A673 (cell line): ENCODE measurements at regions not wholly inside any gene's neighbourhood (a gene's known extent, or its start where the extent isn't known, plus 50 kb on each side); places are given as distances from the start of the nearest gene placed in this dataset.

Source experiments
- BruUV-seq: library from RNA; stranded (reverse); fragments of 400-500 nt; replicated peaks from 2 replicates; lab custom pipeline; 2021; lab: Mats Ljungman, UMichigan
- CTCF ChIA-PET: fragments of 300-600 bp; sonication (Branson Sonifier 250); formaldehyde crosslinking; loops from one replicate; lab custom pipeline; 2022; ENCODE audit warnings: antibody characterized with exemption; lab: Charles Lee
- POLR2A ChIA-PET: fragments of 300-600 bp; sonication (Branson Sonifier 250); formaldehyde crosslinking; loops from one replicate; lab custom pipeline; 2022; ENCODE audit warnings: antibody characterized with exemption; ENCODE audit not compliant: low non-redundant PET; lab: Charles Lee
- DNase-seq: peaks from one replicate; pipeline ENCODE4 v3.0.0-alpha.2; 2015; ENCODE audit warnings: low spot score
- H3K27ac ChIP-seq: fragments of 200-600 bp; sonication (generic); 2 replicates; pipeline ENCODE4 v1.5.1; 2016; ENCODE audit warnings: mixed run types, low read depth, mild to moderate bottlenecking, mixed read lengths, antibody characterized with exemption, low read length; ENCODE audit not compliant: poor library complexity, severe bottlenecking
- H3K27me3 ChIP-seq: fragments of 200-600 bp; sonication (generic); replicated peaks from 2 replicates; pipeline ENCODE4 v1.6.1; 2017; ENCODE audit warnings: mixed run types, low read depth, mild to moderate bottlenecking, mixed read lengths, antibody characterized with exemption, low read length; ENCODE audit not compliant: insufficient read depth, poor library complexity
- H3K36me3 ChIP-seq: fragments of 200-600 bp; sonication (generic); 2 replicates; pipeline ENCODE4 v1.6.1; 2016; ENCODE audit warnings: mixed run types, mild to moderate bottlenecking, mixed read lengths, antibody characterized with exemption, low read length; ENCODE audit not compliant: insufficient read depth, poor library complexity, severe bottlenecking
- H3K4me1 ChIP-seq: fragments of 200-600 bp; sonication (generic); 2 replicates; pipeline ENCODE4 v1.6.1; 2017; ENCODE audit warnings: mixed run types, mild to moderate bottlenecking, mixed read lengths, antibody characterized with exemption, low read length; ENCODE audit not compliant: insufficient read depth, poor library complexity, severe bottlenecking
- H3K4me3 ChIP-seq: fragments of 200-600 bp; sonication (generic); 2 replicates; pipeline ENCODE4 v1.5.1; 2016; ENCODE audit warnings: low read depth, mixed run types, mild to moderate bottlenecking, mixed read lengths, low read length; ENCODE audit not compliant: poor library complexity, severe bottlenecking
- H3K9me3 ChIP-seq: fragments of 200-600 bp; sonication (generic); 2 replicates; pipeline ENCODE4 v1.6.1; 2016; ENCODE audit warnings: mixed run types, low read depth, mild to moderate bottlenecking, mixed read lengths, antibody characterized with exemption, low read length; ENCODE audit not compliant: poor library complexity, severe bottlenecking
- EZH2 ChIP-seq: fragments of 200-600 bp; sonication (generic); IDR thresholded peaks from 2 replicates; pipeline ENCODE4 v1.6.1; 2017; ENCODE audit warnings: borderline replicate concordance, low read depth, mild to moderate bottlenecking, mixed read lengths, antibody characterized with exemption, low read length; ENCODE audit not compliant: poor library complexity, severe bottlenecking
- intact Hi-C: fragments of 100-400 bp; cut with micrococcal nuclease; formaldehyde crosslinking; loops from one replicate; pipeline ENCODE4 v1.10.0; 2022; ENCODE audit not compliant: unreplicated experiment
- TF ChIP-seq, protein P1 (sequence below): fragments of 300-800, 200-600 bp; sonication (generic); conservative IDR thresholded peaks from 2 replicates; pipeline ENCODE4 v1.5.1; 2017; ENCODE audit warnings: low read depth, mild to moderate bottlenecking, antibody characterized with exemption, low read length, moderate library complexity, mixed read lengths

GRCh38 chr7:32257621-32258020 lies 187.4 kb upstream of the PDE1C start:
- H3K4me3 ChIP-seq, result no peak overlapping the region
- POLR2A ChIA-PET, result no interaction called here
- TF ChIP-seq, protein P1, sequence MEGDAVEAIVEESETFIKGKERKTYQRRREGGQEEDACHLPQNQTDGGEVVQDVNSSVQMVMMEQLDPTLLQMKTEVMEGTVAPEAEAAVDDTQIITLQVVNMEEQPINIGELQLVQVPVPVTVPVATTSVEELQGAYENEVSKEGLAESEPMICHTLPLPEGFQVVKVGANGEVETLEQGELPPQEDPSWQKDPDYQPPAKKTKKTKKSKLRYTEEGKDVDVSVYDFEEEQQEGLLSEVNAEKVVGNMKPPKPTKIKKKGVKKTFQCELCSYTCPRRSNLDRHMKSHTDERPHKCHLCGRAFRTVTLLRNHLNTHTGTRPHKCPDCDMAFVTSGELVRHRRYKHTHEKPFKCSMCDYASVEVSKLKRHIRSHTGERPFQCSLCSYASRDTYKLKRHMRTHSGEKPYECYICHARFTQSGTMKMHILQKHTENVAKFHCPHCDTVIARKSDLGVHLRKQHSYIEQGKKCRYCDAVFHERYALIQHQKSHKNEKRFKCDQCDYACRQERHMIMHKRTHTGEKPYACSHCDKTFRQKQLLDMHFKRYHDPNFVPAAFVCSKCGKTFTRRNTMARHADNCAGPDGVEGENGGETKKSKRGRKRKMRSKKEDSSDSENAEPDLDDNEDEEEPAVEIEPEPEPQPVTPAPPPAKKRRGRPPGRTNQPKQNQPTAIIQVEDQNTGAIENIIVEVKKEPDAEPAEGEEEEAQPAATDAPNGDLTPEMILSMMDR, result no peak
- no peak for TF ChIP-seq EZH2
- no peak overlapping the region for H3K27ac ChIP-seq
- no peak for DNase-seq
- H3K4me1 ChIP-seq, result no peaks in the 10 kb centered on the region
- BruUV-seq, result no TSS peak
- H3K9me3 ChIP-seq, result no peaks in the 10 kb centered on the region
- intact Hi-C loops, result no loop called here
- CTCF ChIA-PET, result no interaction called here
- no peaks in the 10 kb centered on the region for H3K36me3 ChIP-seq
- peaks cover 3% of the 10 kb centered on the region for H3K27me3 ChIP-seq

DNA sequence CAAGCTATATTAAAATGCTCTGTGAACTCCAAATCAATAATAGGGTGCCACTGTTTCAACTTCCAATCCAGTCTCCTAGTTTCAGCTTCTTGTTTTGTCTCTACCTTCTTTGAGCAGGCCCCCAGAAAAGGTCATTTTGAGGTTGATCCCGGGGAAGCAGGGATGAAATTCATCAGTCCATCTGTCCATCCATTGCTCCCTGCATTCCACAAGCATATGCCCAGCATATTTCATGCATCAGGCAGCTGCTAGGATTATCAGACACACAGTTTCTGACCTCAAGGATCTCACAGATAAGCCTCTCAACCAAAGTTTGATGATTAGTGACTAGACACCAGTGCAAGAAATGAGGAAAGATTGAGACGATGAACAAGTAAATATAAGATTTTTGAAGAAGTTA lies 186.6 kb upstream of the PDE1C start:
- no peak overlapping the region for H3K27ac ChIP-seq
- ChIA-PET POLR2A (no interaction called here), CTCF (no interaction called here)
- BruUV-seq, result no TSS peak
- H3K36me3 ChIP-seq, result no peaks in the 10 kb centered on the region
- no peak overlapping the region for H3K4me3 ChIP-seq
- intact Hi-C loops, result no loop called here
- H3K9me3 ChIP-seq, result no peaks in the 10 kb centered on the region
- H3K27me3 ChIP-seq, result peaks cover 3% of the 10 kb centered on the region
- DNase-seq, result no peak
- no peaks in the 10 kb centered on the region for H3K4me1 ChIP-seq
- TF ChIP-seq, protein P1, result no peak
- TF ChIP-seq EZH2, result no peak

DNA sequence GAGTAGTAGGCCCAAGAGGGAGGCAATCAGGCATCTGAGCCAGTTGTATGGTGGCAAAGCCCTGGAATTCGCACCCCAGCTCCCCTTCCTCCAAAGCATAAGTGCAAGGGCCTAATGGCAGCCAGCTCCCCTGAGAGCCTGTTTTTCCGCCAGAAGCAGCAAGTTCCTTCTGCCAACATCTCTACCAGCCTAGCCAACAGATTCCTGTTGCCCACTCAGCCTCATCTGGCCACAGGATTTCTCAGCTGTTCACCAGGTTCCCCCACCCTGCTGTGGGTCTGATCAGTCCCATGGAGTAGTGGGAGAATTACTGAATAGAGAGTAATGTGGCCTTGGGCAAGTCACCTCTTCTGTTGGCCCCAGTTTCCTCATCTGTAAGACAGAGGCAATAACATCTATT lies 186.2 kb upstream of the PDE1C start:
- H3K27ac ChIP-seq, result no peak overlapping the region
- no peaks in the 10 kb centered on the region for H3K4me1 ChIP-seq
- TF ChIP-seq EZH2, result no peak
- TF ChIP-seq, protein P1, result no peak
- H3K36me3 ChIP-seq, result no peaks in the 10 kb centered on the region
- POLR2A ChIA-PET, result no interaction called here
- DNase-seq, result no peak
- intact Hi-C loops, result no loop called here
- CTCF ChIA-PET, result no interaction called here
- H3K9me3 ChIP-seq, result no peaks in the 10 kb centered on the region
- H3K27me3 ChIP-seq, result peaks cover 3% of the 10 kb centered on the region
- no peak overlapping the region for H3K4me3 ChIP-seq
- BruUV-seq, result no TSS peak
